Left lung (tissue), 4 donors: ENCODE measurements at regions not wholly inside any gene's neighbourhood (a gene's known extent, or its start where the extent isn't known, plus 50 kb on each side); places are given as distances from the start of the nearest gene placed in this dataset.
A peak's percentile ranks its signal among the peaks of the same experiment; 100 is the strongest.

Source experiments
- ATAC-seq: fragments of 200-7000 bp; cut with Tn5 transposase; one replicate; pipeline ENCODE4 v1.9.1; 2020; ENCODE audit warnings: moderate library complexity
- DNase-seq, 4 donors: peaks; one replicate each; pipeline ENCODE4 v3.0.0-alpha.2; 2013 to 2020
- H3K27ac ChIP-seq, 2 donors: fragments of 200-600 bp; sonication (generic) in 1 of 2; one replicate each; pipeline versions ENCODE4 v1.5.0 to v1.8.0; 2020 to 2021
- H3K27me3 ChIP-seq, 2 donors: fragments of 200-600 bp; sonication (generic) in 1 of 2; one replicate each; pipeline versions ENCODE4 v1.5.0 to v1.8.0; 2020 to 2021
- H3K36me3 ChIP-seq, 2 donors: fragments of 200-600 bp; sonication (generic) in 1 of 2; one replicate each; pipeline versions ENCODE4 v1.5.0 to v1.8.0; 2020 to 2021
- H3K4me1 ChIP-seq, 2 donors: fragments of 200-600 bp; one replicate each; pipeline ENCODE4 v1.8.0; 2021
- H3K4me3 ChIP-seq, 2 donors: fragments of 200-600 bp; sonication (generic) in 1 of 2; one replicate each; pipeline versions ENCODE4 v1.5.0 to v1.8.0; 2020 to 2021; ENCODE audit warnings: mild to moderate bottlenecking in 1 of 2
- H3K9me3 ChIP-seq, 2 donors: fragments of 200-600 bp; sonication (generic) in 1 of 2; one replicate each; pipeline versions ENCODE4 v1.5.0 to v1.8.0; 2020 to 2021
- intact Hi-C, 2 donors: fragments of 100-400 bp; cut with DNase I; formaldehyde crosslinking; loops; one replicate each; pipeline versions ENCODE4 v1.11.2 to v1.14.2; 2022
- TF ChIP-seq, protein P1 (sequence below), 2 donors: fragments of 200-600 bp; sonication (generic) in 1 of 2; IDR thresholded peaks; one replicate each; pipeline versions ENCODE4 v1.5.0 to v1.8.0; 2021; ENCODE audit warnings: antibody characterized with exemption in 2 of 2
- donor health status: DM: no; HTN: yes; CAD: no.
- donor health status: DM: no; HTN: no; CAD: no.

DNA sequence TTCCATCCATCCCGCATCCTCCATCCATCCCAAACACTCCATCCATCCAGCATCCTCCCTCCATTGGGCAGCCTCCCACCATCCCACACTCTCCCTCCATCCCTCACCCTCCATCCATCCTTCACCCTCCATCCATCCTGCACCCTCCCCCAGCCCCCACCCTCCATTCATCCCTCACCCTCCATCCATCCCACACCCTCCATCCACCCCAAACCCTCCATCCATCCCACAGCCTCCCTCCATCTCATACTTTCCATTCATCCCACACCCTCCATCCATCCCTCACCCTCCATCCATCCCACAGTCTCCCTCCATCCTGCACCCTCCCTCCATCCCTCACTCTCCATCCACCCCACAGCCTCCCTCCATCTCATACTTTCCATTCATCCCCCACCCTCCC lies 60.4 kb downstream of the FOXI2 start:
- TF ChIP-seq, protein P1, sequence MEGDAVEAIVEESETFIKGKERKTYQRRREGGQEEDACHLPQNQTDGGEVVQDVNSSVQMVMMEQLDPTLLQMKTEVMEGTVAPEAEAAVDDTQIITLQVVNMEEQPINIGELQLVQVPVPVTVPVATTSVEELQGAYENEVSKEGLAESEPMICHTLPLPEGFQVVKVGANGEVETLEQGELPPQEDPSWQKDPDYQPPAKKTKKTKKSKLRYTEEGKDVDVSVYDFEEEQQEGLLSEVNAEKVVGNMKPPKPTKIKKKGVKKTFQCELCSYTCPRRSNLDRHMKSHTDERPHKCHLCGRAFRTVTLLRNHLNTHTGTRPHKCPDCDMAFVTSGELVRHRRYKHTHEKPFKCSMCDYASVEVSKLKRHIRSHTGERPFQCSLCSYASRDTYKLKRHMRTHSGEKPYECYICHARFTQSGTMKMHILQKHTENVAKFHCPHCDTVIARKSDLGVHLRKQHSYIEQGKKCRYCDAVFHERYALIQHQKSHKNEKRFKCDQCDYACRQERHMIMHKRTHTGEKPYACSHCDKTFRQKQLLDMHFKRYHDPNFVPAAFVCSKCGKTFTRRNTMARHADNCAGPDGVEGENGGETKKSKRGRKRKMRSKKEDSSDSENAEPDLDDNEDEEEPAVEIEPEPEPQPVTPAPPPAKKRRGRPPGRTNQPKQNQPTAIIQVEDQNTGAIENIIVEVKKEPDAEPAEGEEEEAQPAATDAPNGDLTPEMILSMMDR (IDR thresholded peaks at IDR 0.05): no peak
- Histone ChIP-seq H3K4me1 (no peaks in the 10 kb centered on the region), H3K9me3 (no peaks in the 10 kb centered on the region), H3K36me3 (no peaks in the 10 kb centered on the region), H3K27me3 (no peaks in the 10 kb centered on the region), H3K27ac (no peak overlapping the region), H3K4me3 (no peak overlapping the region)
- DNase-seq (no peak), ATAC-seq (peak; percentile 73)
- intact Hi-C loops: no loop called here

DNA sequence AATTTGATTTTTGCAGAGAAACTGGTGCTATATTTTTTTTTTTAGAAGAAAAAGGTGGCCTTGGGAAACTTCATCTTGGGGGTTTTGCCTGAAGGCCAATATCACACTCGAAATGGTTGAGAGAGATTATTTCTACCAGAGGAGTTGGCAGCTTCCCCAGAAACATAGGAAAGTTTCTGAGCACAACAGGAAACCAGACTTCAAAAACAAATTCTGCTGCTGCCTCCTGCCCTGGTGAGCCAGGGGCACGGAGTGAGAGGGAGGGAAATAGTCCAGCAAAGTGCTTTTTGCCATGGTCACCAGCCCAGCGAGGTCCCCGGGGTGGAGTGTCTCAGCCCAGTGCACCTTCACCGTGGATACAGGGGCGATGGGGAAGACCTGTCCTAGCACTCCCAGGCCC lies 61.1 kb downstream of the FOXI2 start:
- no peaks in the 10 kb centered on the region for H3K4me1 ChIP-seq
- TF ChIP-seq, protein P1 (IDR thresholded peaks at IDR 0.05): no peak
- DNase-seq (peak in 1 of 4 donors; percentile 28), ATAC-seq (no peak)
- no peak overlapping the region for H3K27ac ChIP-seq
- no peak overlapping the region for H3K4me3 ChIP-seq
- no peaks in the 10 kb centered on the region for H3K27me3 ChIP-seq
- no peaks in the 10 kb centered on the region for H3K36me3 ChIP-seq
- no peaks in the 10 kb centered on the region for H3K9me3 ChIP-seq
- intact Hi-C loops: no loop called here

DNA sequence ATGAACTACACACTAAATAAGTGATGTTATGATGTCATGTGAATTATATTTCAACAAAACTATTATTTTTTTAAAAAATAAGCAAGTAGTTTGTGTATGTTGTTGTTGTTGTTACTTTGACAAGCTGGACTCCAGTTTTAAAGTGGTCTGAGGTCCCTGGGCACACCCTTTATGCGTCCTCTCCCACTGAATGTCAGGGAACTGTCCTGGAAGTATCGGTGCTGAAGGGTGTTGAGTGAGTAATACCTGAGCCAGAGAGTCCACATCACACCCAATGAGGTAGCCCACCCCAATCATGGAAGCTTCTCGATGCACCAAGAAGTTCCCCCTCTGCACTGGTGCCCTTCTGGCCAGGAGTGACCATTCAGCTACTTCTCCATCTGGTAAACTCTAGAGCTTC lies 64.3 kb downstream of the FOXI2 start:
- Histone ChIP-seq H3K27ac (no peak overlapping the region), H3K36me3 (no peaks in the 10 kb centered on the region), H3K27me3 (no peaks in the 10 kb centered on the region), H3K4me3 (no peak overlapping the region), H3K4me1 (no peaks in the 10 kb centered on the region), H3K9me3 (no peaks in the 10 kb centered on the region)
- no peak for DNase-seq
- TF ChIP-seq, protein P1 (IDR thresholded peaks at IDR 0.05): no peak
- intact Hi-C loops: no loop called here
- ATAC-seq: no peak

GRCh38 chr10:127802531-127803095 lies 65.6 kb downstream of the FOXI2 start:
- DNase-seq: no peak
- Histone ChIP-seq H3K4me3 (no peak overlapping the region), H3K9me3 (no peaks in the 10 kb centered on the region), H3K27ac (no peak overlapping the region), H3K36me3 (no peaks in the 10 kb centered on the region), H3K27me3 (no peaks in the 10 kb centered on the region), H3K4me1 (no peaks in the 10 kb centered on the region)
- intact Hi-C loops: no loop called here
- TF ChIP-seq, protein P1 (IDR thresholded peaks at IDR 0.05): no peak
- no peak for ATAC-seq

DNA sequence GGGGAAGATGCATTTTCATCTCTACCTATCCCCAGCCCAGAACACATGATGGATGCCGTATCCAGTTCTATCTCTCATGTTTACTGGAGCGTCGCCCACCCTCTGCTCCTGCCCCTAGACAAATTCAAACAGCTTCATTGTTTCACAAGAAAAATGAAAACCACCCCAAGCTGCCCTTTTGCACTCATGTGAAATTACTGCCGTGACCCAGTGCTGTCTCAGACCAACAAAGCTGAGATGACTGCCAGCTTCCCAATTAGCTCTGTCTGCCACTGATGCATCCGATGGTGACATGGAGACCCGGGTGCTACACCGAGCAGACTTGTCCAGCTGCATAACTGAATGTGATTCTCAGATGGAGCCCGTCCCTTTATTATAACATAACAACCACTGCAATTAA lies 67.7 kb downstream of the FOXI2 start:
- TF ChIP-seq, protein P1 (IDR thresholded peaks at IDR 0.05): no peak
- H3K9me3 ChIP-seq: peaks cover 0 to 5% of the 10 kb centered on the region in 2 donors
- ATAC-seq (no peak), DNase-seq (no peak)
- H3K27ac ChIP-seq: no peak overlapping the region
- H3K4me1 ChIP-seq: no peaks in the 10 kb centered on the region
- no peaks in the 10 kb centered on the region for H3K27me3 ChIP-seq
- H3K36me3 ChIP-seq: no peaks in the 10 kb centered on the region
- H3K4me3 ChIP-seq: no peak overlapping the region
- intact Hi-C loops: no loop called here
